EL (cell line): ENCODE measurements at regions not wholly inside any gene's neighbourhood (a gene's known extent, or its start where the extent isn't known, plus 50 kb on each side); places are given as distances from the start of the nearest gene placed in this dataset.

Experiments
- DNase-seq: peaks from one replicate; pipeline ENCODE4 v3.0.0-alpha.2; 2016

GRCh38 chr1:80101159-80101558 lies 1094.6 kb upstream of the ADGRL4 start:
- DNase-seq, result no peak

DNA sequence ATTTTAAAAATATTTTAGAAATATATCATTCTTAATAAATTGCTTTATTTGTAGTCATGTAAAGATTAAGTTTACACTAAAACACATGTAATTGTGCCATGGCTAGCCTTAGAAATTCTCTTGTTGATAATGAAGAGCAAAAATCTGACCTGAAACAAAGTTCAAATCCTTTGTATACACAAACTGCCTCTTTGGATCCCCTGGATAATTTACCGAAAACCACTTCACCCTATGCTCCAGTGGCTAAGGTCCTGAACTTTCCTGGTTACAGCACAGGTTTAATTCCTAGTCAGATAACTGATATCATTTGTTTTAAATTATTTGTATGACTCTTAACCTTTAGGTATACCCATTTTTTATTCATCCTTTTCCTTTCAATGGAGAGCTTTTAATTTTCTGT lies 1093.2 kb upstream of the ADGRL4 start:
- no peak for DNase-seq

DNA sequence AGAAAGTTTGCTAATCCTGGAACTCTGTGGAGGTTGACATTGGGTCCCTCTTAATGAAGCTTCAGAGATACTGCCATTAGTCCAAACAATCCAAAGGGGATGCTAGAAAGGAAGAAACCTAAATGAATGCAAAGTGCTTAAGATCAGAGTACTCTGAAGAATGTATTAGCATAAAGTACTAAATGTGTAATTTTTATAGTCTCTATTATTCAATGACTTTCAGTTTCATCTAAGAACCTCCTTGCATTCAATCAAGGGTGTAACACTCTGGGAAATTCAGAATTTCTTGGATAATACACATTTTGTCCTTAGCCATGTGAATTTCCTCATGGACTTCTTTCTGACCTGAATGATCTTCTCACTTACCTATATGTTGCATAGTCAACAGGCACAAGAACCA lies 1078.5 kb upstream of the ADGRL4 start:
- no peak for DNase-seq

DNA sequence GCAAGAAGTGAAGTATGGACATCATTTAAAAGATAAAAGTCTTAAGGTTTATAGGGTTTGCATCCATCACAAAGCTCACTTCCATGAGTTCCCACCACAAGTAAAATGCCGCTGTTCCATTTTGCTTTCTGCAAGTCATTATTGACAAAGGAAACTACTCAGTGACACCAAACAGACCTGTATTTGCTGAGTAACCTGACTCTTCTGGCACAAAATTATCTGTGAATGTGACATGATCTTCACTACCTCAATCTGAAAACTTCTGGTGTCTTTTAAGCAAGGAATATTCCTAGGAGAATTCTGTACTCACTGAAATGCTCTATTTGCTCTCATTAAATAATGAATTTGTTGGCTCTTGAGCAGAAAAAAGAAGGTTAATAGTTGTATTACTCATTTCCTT lies 1077.4 kb upstream of the ADGRL4 start:
- DNase-seq, result no peak

GRCh38 chr1:80076469-80076868 lies 1069.9 kb upstream of the ADGRL4 start:
- no peak for DNase-seq

DNA sequence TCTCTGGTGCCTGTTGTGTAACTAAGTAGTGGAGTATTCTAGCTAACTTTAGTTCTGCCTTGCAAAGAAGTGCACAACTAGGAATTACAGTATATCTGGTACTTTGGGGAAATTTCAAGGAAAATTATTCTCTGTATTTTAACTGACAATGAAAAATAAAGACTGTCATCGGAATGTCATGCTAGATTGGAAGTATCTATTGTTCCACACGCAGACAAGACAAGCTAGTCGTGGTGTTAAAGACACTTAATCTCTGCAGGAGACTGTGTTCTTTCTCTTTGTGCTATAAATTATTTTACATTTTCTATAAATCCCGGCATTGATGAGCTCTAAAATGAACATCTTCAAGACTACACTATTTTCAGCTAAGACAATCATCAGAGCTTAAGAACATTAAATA lies 1068.8 kb upstream of the ADGRL4 start:
- DNase-seq, result no peak

DNA sequence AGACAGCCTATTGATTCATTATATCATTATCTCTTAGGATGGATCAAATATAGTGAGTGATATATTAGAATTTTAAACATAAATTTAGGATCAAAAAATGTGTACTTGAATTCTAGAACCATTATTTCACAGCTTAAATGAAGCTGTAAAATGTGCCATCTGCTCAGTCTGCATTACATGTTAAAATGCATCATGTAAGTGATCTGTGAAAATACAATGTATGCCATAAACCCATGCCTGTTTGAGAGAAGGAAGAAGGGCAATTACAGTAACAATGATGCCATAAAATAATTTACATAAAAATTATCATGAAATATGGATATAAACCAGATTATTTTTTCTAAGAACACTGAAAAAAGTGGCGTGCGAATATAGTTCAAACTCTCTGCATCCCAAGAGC lies 1066.0 kb upstream of the ADGRL4 start:
- DNase-seq, result no peak

- DNase-seq, result no peak
Observed at GRCh38 chr1:80066060-80066459, 1059.5 kb upstream of the ADGRL4 start.

DNA sequence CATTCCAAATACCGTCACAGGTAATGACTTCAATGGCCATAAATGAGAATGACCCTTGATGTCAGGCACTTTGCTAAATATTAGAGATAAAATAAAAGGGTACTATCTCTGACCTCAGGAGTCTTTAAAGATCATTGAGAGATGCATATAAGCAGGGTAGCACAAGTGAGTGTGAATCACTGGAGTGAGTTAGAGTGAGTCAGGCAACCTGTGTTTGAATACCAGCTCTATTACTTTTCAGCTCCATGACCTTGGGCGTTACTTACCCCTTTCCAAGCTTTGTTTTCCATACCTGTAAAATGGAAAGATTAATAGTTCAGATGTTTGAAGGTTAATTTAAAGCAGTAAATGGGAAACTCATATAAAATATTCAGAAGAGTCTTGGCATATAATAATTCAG lies 1058.0 kb upstream of the ADGRL4 start:
- peak; percentile 17 for DNase-seq

GRCh38 chr1:80059940-80060339 lies 1053.4 kb upstream of the ADGRL4 start:
- DNase-seq, result no peak

DNA sequence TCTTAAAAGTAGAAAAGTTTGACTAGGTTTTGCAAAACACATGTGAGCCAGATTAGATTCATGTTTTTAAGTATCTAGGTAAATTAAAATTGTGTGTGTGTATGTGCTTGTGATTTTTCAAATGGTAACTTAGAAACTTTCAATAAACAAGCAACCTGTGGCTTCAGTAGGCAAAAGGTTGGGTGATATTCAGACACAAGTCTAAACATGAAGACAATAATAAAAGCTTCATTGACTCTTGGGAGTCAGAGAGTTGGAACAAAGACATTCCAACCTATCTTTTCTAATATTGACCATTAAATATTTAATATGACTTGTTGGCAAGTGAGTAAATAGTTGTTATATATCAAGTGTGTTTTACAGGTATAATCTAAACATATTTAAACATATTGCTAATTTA lies 1049.6 kb upstream of the ADGRL4 start:
- no peak for DNase-seq

DNA sequence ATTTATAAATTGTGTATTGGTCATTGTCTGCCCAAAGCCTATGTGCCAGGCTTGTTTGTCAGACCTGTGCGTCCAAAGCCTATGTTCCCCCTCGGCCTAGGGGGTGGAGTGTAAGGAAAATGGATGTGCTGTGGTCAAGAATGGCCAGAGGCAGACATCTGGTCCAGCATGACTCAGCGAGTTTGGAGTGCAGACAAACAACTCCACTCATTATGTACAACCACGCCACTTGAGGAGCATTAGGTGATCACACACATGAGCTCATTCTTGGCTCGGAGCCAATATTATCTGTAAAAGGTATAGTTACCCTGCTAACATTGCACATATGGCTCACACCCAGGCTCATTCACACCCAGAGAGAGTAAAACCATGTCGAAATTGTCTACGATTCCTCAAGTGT lies 1047.6 kb upstream of the ADGRL4 start:
- peak; percentile 77 for DNase-seq

- no peak for DNase-seq
Observed at GRCh38 chr1:80053613-80054012, 1047.1 kb upstream of the ADGRL4 start.

- DNase-seq, result no peak
Observed at GRCh38 chr1:80050523-80050922, 1044.0 kb upstream of the ADGRL4 start.

DNA sequence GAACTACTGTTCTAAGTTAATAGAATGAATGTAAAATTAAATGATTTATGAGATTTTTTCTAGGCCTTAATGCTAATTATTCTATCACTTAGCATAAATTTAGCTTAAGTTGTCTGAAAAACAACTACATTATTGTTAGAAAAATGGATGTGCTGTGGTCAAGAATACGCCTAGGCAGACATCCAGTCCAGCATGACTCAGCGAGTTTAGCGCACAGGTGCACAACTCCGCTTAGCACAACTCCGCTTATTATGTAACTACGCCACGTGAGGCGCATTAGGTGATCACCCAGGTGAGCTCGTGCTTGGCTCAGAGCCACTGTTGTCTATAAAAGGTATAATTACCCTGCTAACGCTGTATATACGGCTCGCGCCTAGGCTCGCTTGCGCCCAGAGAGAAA lies 1043.6 kb upstream of the ADGRL4 start:
- DNase-seq, result no peak

- no peak for DNase-seq
Observed at GRCh38 chr1:80048716-80049115, 1042.2 kb upstream of the ADGRL4 start.

GRCh38 chr1:80047791-80048190 lies 1041.3 kb upstream of the ADGRL4 start:
- DNase-seq, result peak; percentile 21

DNA sequence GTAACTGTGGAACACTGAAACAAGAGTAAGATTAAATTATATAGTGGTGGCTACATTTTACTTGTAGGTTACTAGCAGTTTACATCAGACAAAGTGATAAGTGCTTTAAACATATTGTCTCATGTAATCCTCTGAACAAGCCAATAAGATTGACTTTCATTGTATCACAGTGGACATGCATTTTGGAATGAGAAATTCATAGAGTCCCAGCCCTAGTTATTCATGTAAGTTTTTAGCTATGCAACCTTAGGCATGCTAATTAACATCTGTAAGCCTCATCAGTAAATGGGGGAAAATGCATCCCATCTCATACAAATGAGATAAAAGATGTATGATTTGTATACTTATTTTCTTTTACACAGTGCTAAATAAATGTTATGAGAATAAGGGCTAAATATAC lies 1038.1 kb upstream of the ADGRL4 start:
- no peak for DNase-seq

- DNase-seq, result no peak
Observed at GRCh38 chr1:80036690-80037432, 1030.3 kb upstream of the ADGRL4 start.

DNA sequence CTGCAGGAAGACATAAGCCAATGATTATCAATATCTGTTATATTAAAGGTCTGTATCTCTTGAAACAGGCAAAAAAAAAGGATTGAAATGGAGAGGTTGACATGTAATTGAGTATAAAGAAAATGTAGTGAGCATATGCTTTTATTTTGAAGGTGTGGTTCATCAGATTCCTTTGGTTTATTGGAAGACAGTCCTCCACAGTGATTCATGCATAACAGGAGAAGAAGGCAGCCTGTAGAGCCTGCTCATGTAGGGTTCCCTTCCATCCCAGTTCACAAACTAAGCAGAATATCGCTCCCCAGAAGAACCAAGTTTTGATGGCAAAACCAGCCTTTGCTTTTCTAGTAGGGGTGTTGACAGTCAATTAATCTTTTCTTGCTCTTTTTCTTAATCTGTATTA lies 1016.8 kb upstream of the ADGRL4 start:
- peak; percentile 11 for DNase-seq

- no peak for DNase-seq
Observed at GRCh38 chr1:80021891-80022290, 1015.4 kb upstream of the ADGRL4 start.

- DNase-seq, result no peak
Observed at GRCh38 chr1:80018348-80018747, 1011.8 kb upstream of the ADGRL4 start.

DNA sequence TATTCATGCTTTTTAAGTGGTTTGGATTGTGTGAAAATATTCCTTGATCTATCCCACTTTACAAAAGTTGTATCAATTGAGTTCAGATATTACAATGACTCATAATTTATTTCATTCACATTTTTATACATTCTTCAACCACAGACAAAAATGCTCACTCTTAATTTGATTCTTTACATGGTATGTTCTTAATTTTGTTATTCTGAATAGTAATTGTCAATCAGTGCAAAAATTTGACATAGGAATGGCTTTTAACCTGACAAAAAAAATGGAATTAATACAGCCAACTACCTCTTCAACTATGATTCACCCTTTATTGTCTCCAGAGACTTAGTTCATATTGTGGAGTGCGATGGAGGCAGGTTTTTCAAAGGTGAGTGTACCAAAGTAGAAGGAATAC lies 1002.4 kb upstream of the ADGRL4 start:
- DNase-seq, result no peak

DNA sequence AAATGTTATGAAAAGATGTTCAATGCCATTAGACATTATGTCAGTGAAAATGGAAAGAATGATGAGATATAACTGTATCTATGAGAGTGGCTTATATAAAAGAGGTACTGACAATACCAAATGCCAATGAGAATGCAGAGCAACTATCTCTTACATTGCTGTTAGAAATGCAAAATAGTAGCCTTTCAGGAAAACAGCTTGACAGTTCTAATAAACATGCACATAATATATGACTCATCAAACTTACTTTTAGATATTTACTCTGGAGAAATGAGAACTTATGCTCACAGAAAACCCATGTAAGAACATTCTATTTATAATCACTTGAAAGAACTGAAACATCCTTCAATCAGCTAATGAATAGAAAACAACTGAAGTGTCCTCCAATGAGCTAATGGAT lies 996.7 kb upstream of the ADGRL4 start:
- DNase-seq, result no peak

- no peak for DNase-seq
Observed at GRCh38 chr1:79988401-79988800, 981.9 kb upstream of the ADGRL4 start.

DNA sequence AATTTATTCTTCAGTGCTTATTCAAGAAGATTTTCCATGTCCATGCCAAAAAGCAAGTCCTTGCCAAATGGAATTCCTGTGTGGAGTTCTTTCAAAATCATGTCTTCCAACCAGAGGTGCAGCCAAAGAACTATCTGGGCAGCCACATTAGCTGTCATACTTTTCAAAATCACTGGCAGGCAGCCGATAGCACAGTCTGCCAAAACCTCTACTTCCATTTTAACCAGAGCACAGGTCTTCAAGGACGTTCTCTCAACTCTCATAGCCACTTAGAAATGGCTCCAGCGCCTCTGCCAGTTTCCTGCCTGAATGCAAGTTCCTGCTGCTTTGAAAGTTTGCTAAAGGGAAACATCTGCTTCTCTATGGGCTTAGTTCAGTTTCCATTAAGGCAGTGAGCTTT lies 975.7 kb upstream of the ADGRL4 start:
- peak; percentile 32 for DNase-seq
